PC-9 (cell line): ENCODE measurements at regions not wholly inside any gene's neighbourhood (a gene's known extent, or its start where the extent isn't known, plus 50 kb on each side); places are given as distances from the start of the nearest gene placed in this dataset.

ENCODE experiments used
- BruUV-seq: library from RNA; stranded (reverse); fragments of 400-500 nt; replicated peaks from 2 replicates; lab custom pipeline; 2021; lab: Mats Ljungman, UMichigan
- CTCF ChIA-PET: fragments of 300-600 bp; sonication (Branson Sonifier 250); formaldehyde crosslinking; loops from one replicate; lab custom pipeline; 2022; ENCODE audit warnings: antibody characterized with exemption; lab: Charles Lee
- POLR2A ChIA-PET: fragments of 300-600 bp; sonication (Branson Sonifier 250); formaldehyde crosslinking; loops from one replicate; lab custom pipeline; 2022; ENCODE audit warnings: antibody characterized with exemption; ENCODE audit not compliant: unreplicated experiment; lab: Charles Lee
- DNase-seq, 2 experiments: peaks; one replicate each; pipeline versions ENCODE4 v3.0.0 to v3.0.0-alpha.2; 2015 to 2022; ENCODE audit warnings: mixed read lengths in 1 of 2
- H2AFZ ChIP-seq: fragments of 200-600 bp; sonication (generic); 2 replicates; pipeline ENCODE4 v1.8.1; 2017; ENCODE audit warnings: antibody characterized with exemption
- H3F3A ChIP-seq: fragments of 200-600 bp; sonication (generic); 2 replicates; pipeline ENCODE4 v1.8.1; 2017; ENCODE audit warnings: antibody characterized with exemption, mild to moderate bottlenecking, low read depth; ENCODE audit not compliant: insufficient read depth
- H3K27ac ChIP-seq: fragments of 200-600 bp; sonication (generic); 2 replicates; pipeline ENCODE4 v1.6.1; 2016; ENCODE audit warnings: mixed run types
- H3K27me3 ChIP-seq: fragments of 200-600 bp; sonication (generic); 2 replicates; pipeline ENCODE4 v1.6.1; 2016; ENCODE audit warnings: low read depth, mixed run types; ENCODE audit not compliant: insufficient read depth
- H3K36me3 ChIP-seq: fragments of 200-600 bp; sonication (generic); 2 replicates; pipeline ENCODE4 v1.6.1; 2016; ENCODE audit warnings: low read depth, mixed run types
- H3K4me1 ChIP-seq: fragments of 200-600 bp; sonication (generic); replicated peaks from 2 replicates; pipeline ENCODE4 v1.6.1; 2016; ENCODE audit warnings: mixed run types; ENCODE audit not compliant: insufficient read depth
- H3K4me2 ChIP-seq: fragments of 200-600 bp; sonication (generic); 2 replicates; pipeline ENCODE4 v1.6.1; 2017; ENCODE audit warnings: mixed run types
- H3K4me3 ChIP-seq: fragments of 200-600 bp; sonication (generic); 2 replicates; pipeline ENCODE4 v1.6.1; 2016; ENCODE audit warnings: mixed run types
- H3K79me2 ChIP-seq: fragments of 200-600 bp; sonication (generic); 2 replicates; pipeline ENCODE4 v1.6.1; 2017; ENCODE audit warnings: low read depth, mixed run types
- H3K9me2 ChIP-seq: fragments of 200-600 bp; sonication (generic); 2 replicates; pipeline ENCODE4 v1.8.1; 2017; ENCODE audit warnings: mild to moderate bottlenecking; ENCODE audit not compliant: insufficient read depth
- H3K9me3 ChIP-seq: fragments of 200-600 bp; sonication (generic); 2 replicates; pipeline ENCODE4 v1.8.1; 2016; ENCODE audit warnings: low read depth; ENCODE audit not compliant: insufficient read depth
- H4K20me1 ChIP-seq: fragments of 200-600 bp; sonication (generic); 2 replicates; pipeline ENCODE4 v1.8.1; 2017; ENCODE audit not compliant: insufficient read depth
- CTCF ChIP-seq: fragments of 200-600 bp; sonication (generic); conservative IDR thresholded peaks from 2 replicates; pipeline ENCODE4 v1.6.1; 2017; ENCODE audit warnings: mixed run types, antibody characterized with exemption, mild to moderate bottlenecking, moderate library complexity
- EZH2 ChIP-seq: fragments of 200-600 bp; sonication (generic); IDR thresholded peaks from 2 replicates; pipeline ENCODE4 v1.8.0; 2017; ENCODE audit warnings: antibody characterized with exemption, low read depth
- intact Hi-C: fragments of 100-400 bp; cut with micrococcal nuclease; formaldehyde crosslinking; loops from one replicate; pipeline ENCODE4 v1.10.0; 2022; ENCODE audit not compliant: unreplicated experiment

- no peaks in the 10 kb centered on the region for H3K79me2 ChIP-seq
- no peak for TF ChIP-seq CTCF
- TF ChIP-seq EZH2 = no peak
- H3K36me3 ChIP-seq = no peaks in the 10 kb centered on the region
- no peak overlapping the region for H3K4me3 ChIP-seq
- no peaks in the 10 kb centered on the region for H3K9me3 ChIP-seq
- H3K4me2 ChIP-seq = no peak overlapping the region
- no peak for DNase-seq
- no peaks in the 10 kb centered on the region for H3K4me1 ChIP-seq
- peaks cover 5% of the 10 kb centered on the region; the same call in 1 of the 2 replicates for H3F3A ChIP-seq
- intact Hi-C loops = no loop called here
- no peak overlapping the region for H2AFZ ChIP-seq
- no peaks in the 10 kb centered on the region for H4K20me1 ChIP-seq
- no TSS peak for BruUV-seq
- H3K9me2 ChIP-seq = no peaks in the 10 kb centered on the region
- ChIA-PET POLR2A (no interaction called here), CTCF (no interaction called here)
- H3K27ac ChIP-seq = no peak overlapping the region
- H3K27me3 ChIP-seq = no peaks in the 10 kb centered on the region
Measured at GRCh38 chr7:68823996-68824780, 774.1 kb upstream of the AUTS2 start.

GRCh38 chr7:68828575-68828974, 769.7 kb upstream of the AUTS2 start:
- CTCF ChIA-PET = no interaction called here
- no peaks in the 10 kb centered on the region for H3K79me2 ChIP-seq
- no peak overlapping the region for H2AFZ ChIP-seq
- POLR2A ChIA-PET = no interaction called here
- no peak overlapping the region for H3K4me3 ChIP-seq
- no TSS peak for BruUV-seq
- H3K27me3 ChIP-seq = no peaks in the 10 kb centered on the region
- DNase-seq = no peak
- no peak for TF ChIP-seq CTCF
- TF ChIP-seq EZH2 = no peak
- no peaks in the 10 kb centered on the region for H3K9me2 ChIP-seq
- no peaks in the 10 kb centered on the region for H3K36me3 ChIP-seq
- intact Hi-C loops = no loop called here
- no peak overlapping the region for H3K4me2 ChIP-seq
- no peaks in the 10 kb centered on the region for H3K4me1 ChIP-seq
- H4K20me1 ChIP-seq = no peaks in the 10 kb centered on the region
- H3K9me3 ChIP-seq = no peaks in the 10 kb centered on the region
- no peak overlapping the region for H3K27ac ChIP-seq
- H3F3A ChIP-seq = peaks cover 5% of the 10 kb centered on the region; the same call in 1 of the 2 replicates

- DNase-seq = no peak
- Histone ChIP-seq H2AFZ (no peak overlapping the region), H3K27me3 (no peaks in the 10 kb centered on the region), H3K79me2 (no peaks in the 10 kb centered on the region), H4K20me1 (no peaks in the 10 kb centered on the region), H3K9me2 (no peaks in the 10 kb centered on the region), H3K4me2 (no peak overlapping the region), H3K36me3 (no peaks in the 10 kb centered on the region), H3F3A (no peaks in the 10 kb centered on the region), H3K4me1 (no peaks in the 10 kb centered on the region), H3K9me3 (no peaks in the 10 kb centered on the region), H3K27ac (no peak overlapping the region), H3K4me3 (no peak overlapping the region)
- no TSS peak for BruUV-seq
- intact Hi-C loops = no loop called here
- TF ChIP-seq CTCF = no peak
- TF ChIP-seq EZH2 = no peak
- ChIA-PET CTCF (no interaction called here), POLR2A (no interaction called here)
Measured at GRCh38 chr7:68833422-68833821, 764.9 kb upstream of the AUTS2 start.
